HG03280 (cell line): ENCODE measurements at regions not wholly inside any gene's neighbourhood (a gene's known extent, or its start where the extent isn't known, plus 50 kb on each side); places are given as distances from the start of the nearest gene placed in this dataset.
"Not testable (repeated sequence)": the region's sequence is repeated elsewhere in the genome, so short reads cannot be mapped to it uniquely, and the experiment has no call there.

Source experiments
- ATAC-seq: cut with Tn5 transposase; IDR thresholded peaks from one replicate; pipeline ENCODE4 v1.9.1; 2021; ENCODE audit warnings: mild to moderate bottlenecking, moderate library complexity; ENCODE audit not compliant: unreplicated experiment

DNA sequence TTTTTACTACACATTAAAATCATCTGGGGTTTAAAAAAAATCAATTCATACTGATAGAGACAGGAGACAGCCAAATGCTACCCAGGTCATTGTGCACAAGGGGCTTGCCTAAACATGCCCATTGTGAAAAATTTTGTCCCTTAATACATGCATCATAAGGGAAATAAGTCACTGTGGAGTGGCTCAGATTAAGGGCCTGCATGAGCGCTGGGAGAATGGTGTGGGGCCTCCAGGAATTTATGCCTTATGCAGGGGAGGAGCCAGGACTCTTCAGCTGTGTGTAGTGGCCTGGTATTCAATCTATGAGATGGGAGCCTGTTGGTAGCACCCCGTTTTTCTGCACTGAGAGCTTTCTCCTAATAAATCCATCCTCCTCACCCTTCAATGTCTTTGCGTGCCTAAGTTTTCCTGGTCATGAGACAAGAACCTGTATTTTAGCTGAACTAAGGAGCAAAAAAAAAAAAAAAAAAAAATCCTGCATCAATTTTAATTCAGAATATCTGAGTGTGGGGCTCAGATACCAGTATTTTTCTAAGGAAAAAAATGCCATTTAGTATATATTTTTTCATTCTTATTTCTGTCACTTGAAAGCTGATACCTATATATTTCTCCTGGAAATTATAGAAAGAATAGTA, 997.6 kb upstream of the ATXN8OS start:
- no peak for ATAC-seq

GRCh38 chr13:69108486-69108885, 999.1 kb upstream of the ATXN8OS start:
- no peak for ATAC-seq

DNA sequence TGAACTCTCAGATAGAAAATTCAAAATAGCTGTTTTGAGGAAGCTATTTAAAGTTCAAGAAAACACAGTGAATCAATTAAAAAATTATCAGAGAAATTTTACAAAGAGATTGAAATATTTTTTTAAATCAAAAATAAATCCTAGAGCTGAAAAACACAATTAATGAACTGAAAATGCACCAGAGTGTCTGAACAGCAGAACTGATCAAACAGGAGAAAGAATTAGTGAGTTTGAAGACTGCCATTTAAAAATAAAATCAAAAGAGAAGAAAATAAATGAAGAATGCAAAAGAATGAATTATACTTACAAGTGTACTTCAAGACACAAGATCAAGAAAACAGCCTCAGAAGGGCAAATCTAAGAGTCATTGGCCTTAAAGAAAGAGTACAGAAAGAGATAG, 1000.2 kb upstream of the ATXN8OS start:
- ATAC-seq: no peak

GRCh38 chr13:69101841-69102240, 1005.8 kb upstream of the ATXN8OS start:
- no peak for ATAC-seq

- no peak for ATAC-seq
Observed at GRCh38 chr13:69094485-69094884, 1013.1 kb upstream of the ATXN8OS start.

GRCh38 chr13:69092615-69093322, 1014.9 kb upstream of the ATXN8OS start:
- ATAC-seq: no peak

DNA sequence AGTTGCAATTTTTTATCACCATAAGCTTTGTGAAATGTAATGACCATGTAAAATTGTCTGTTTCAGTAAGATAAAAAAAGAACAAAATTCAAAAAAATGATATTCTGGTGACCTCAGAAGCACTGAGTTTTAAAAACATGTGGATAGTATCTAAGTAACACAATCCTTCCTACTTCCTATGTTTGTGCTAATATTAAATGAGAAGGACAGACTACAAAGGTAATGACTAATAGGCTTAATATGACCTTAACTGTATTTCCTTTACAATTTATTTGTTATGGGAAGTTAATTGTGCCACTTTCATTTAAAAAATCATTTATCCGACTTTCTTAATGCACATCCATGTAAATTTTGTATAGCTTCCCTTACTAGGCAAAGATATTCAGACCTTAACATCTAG, 1030.4 kb upstream of the ATXN8OS start:
- ATAC-seq: no peak

DNA sequence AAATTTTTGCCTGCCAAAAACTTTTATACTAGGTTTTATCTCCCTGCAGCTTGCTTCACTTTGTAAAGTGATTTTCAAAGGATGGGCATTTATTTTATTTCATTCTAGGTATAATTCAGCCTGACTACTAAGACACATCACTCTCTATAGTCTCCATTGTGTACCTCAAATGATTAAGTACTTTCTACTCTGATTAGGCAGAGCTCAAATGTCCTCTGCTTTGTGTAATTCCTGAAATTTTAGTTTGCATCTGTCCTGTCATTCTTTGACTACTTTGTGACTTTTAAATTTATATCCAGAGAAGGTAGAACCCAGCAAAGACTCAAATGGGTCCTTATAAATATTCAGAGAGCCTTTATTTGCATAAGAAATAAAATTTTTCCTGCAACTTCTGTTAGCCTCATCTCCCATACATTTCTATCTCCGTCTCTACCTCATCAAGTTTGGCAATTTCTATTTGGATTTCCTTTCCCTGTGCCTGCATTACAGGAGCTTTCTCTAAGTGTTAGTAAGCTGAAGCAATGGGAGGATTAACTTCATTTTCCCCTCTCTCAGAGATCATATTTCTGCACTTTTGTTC, 1038.0 kb upstream of the ATXN8OS start:
- no peak for ATAC-seq

- no peak for ATAC-seq
Observed at GRCh38 chr13:69050696-69051095, 1056.9 kb upstream of the ATXN8OS start.

GRCh38 chr13:69044629-69045028, 1063.0 kb upstream of the ATXN8OS start:
- ATAC-seq: no peak

GRCh38 chr13:69040898-69041297, 1066.7 kb upstream of the ATXN8OS start:
- no peak for ATAC-seq

DNA sequence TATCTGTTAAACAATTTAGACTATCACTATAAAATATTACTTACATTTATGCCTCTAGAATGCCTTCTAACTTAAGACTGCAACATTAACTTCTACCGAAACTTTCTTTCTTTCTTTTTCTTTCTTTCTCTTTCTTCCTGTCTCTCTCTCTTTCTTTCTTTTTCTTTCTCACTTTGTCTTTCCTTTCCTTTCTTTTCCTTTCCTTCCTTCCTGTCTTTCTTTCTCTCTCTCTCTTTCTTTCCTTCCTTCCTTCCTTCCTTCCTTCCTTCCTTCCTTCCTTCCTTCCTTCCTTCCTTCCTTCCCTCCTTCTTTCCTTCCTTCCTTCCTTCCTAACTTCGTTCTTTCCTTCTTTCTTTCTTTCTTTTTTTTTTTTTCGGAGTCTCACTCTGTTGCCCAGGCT, 1071.9 kb upstream of the ATXN8OS start:
- ATAC-seq: no peak

GRCh38 chr13:69028936-69029335, 1078.7 kb upstream of the ATXN8OS start:
- no peak for ATAC-seq

DNA sequence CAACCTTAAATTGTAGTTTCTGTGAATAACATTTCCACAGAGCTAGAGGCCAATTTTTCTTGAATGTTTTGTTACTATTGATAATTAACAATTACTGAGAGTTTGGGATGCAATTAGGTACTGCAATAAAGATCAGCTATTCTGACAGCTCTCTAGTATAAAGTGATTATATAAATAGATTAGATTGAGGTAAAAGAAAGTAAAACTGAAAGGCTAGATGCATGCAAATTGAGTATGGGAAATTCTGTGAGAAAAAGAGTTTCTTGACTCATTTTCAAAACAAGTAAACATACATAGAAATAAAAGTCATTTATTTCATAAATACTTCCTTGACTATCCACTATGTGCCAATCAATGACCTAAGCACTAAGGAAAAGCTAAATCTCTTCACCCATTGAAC, 1087.5 kb upstream of the ATXN8OS start:
- no peak for ATAC-seq

- ATAC-seq: not testable (repeated sequence)
Observed at GRCh38 chr13:69018173-69018572, 1089.5 kb upstream of the ATXN8OS start.

GRCh38 chr13:69010789-69011188, 1096.8 kb upstream of the ATXN8OS start:
- no peak for ATAC-seq

- no peak for ATAC-seq
Observed at GRCh38 chr13:69008499-69008898, 1099.1 kb upstream of the ATXN8OS start.

- no peak for ATAC-seq
Observed at GRCh38 chr13:68998056-68998455, 1109.6 kb upstream of the ATXN8OS start.

- no peak for ATAC-seq
Observed at GRCh38 chr13:68996668-68997025, 1111.0 kb upstream of the ATXN8OS start.

- ATAC-seq: no peak
Observed at GRCh38 chr13:68995972-68996667, 1111.5 kb upstream of the ATXN8OS start.

DNA sequence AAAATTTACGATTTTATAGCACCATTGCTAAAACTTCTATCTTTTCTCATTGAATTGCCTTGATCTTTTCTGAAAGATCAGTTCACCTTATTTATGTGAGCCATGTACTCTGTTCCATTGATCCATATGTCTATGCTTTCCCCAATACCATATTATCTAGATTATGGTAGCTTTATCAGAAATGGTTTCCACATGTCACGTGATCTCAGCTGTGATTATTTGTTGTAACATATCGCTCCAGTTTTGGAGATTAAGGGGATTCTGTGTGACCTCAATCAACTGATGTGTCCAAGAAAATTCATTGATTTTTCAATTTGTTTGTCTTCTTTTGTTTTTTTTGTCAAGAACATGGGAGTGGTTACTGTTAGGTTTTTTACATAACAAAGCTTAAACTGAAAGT, 1114.5 kb upstream of the ATXN8OS start:
- no peak for ATAC-seq

GRCh38 chr13:68988176-68988575, 1119.5 kb upstream of the ATXN8OS start:
- ATAC-seq: no peak
